Adipocyte (in vitro differentiated cells): ENCODE measurements at regions not wholly inside any gene's neighbourhood (a gene's known extent, or its start where the extent isn't known, plus 50 kb on each side); places are given as distances from the start of the nearest gene placed in this dataset.
"Not testable (repeated sequence)": the region's sequence is repeated elsewhere in the genome, so short reads cannot be mapped to it uniquely, and the experiment has no call there.

ENCODE experiments used
- DNase-seq: peaks from one replicate; pipeline ENCODE4 v3.0.0-alpha.2; 2015; ENCODE audit warnings: low read depth
- H3K27me3 ChIP-seq: replicated peaks from 2 replicates; pipeline ENCODE4 v1.7.0; 2013; ENCODE audit warnings: mild to moderate bottlenecking, low read length, moderate library complexity; ENCODE audit not compliant: control insufficient read depth, insufficient read depth
- H3K36me3 ChIP-seq: 2 replicates; pipeline ENCODE4 v1.7.0; 2013; ENCODE audit warnings: low read length, mild to moderate bottlenecking, moderate library complexity; ENCODE audit not compliant: control insufficient read depth, insufficient read depth, severe bottlenecking
- H3K4me1 ChIP-seq: 2 replicates; pipeline ENCODE4 v1.7.0; 2013; ENCODE audit warnings: mild to moderate bottlenecking, low read length, moderate library complexity; ENCODE audit not compliant: control insufficient read depth, insufficient read depth
- H3K4me3 ChIP-seq: 2 replicates; pipeline ENCODE4 v1.7.0; 2013; ENCODE audit warnings: mild to moderate bottlenecking, low read length, moderate library complexity
- H3K9ac ChIP-seq: 2 replicates; pipeline ENCODE4 v1.7.0; 2013; ENCODE audit warnings: mild to moderate bottlenecking, low read length, moderate library complexity
- H3K9me3 ChIP-seq: 2 replicates; pipeline ENCODE4 v1.7.0; 2013; ENCODE audit warnings: mild to moderate bottlenecking, low read length, moderate library complexity; ENCODE audit not compliant: control insufficient read depth

DNA sequence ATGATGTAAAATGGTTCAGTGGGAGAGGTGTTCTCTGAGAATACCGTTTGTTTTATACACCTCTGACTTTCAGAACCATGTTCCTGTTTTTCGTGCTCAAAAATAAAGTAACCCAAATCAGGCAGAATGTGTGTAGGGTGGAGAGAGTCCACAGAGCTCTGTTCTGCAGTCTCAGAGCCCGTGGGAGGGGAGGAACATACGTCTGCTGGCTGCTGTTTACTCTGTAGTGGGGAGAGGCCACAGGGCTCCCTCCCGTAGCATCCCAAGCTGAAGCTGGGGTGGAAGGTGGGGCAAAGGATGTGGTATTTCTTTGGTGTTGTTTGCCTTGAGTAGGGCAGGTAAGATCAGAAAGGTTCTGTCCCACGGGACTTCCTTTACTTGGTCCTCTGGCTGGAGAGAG is 348.5 kb downstream of the DNAH5 start:
- Histone ChIP-seq H3K9me3 (no peaks in the 10 kb centered on the region), H3K27me3 (no peaks in the 10 kb centered on the region), H3K36me3 (no peaks in the 10 kb centered on the region), H3K9ac (no peak overlapping the region), H3K4me3 (no peak overlapping the region), H3K4me1 (peaks cover 2% of the 10 kb centered on the region)
- DNase-seq = no peak

DNA sequence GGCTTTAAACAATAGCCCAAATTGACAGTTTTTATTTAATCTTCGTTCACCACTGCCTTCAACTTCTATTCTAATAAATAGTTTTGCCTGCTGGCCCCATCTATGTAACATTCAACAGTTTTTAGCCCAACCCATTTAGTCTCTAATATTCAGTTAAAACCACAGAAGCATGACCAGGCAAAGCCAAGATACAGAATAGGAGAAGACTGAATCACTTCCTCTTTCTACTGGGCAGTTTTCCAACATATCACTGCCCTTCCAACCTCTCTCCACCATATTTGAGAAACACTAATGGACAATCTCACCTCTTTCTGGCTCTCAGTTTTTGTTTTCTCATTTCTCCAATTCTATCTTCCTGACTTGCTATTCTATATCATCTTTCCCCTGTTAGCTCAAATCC is 352.9 kb downstream of the DNAH5 start:
- no peak for DNase-seq
- no peaks in the 10 kb centered on the region for H3K36me3 ChIP-seq
- H3K9ac ChIP-seq = no peak overlapping the region
- no peak overlapping the region for H3K4me3 ChIP-seq
- H3K9me3 ChIP-seq = no peaks in the 10 kb centered on the region
- H3K4me1 ChIP-seq = peaks cover 2% of the 10 kb centered on the region
- no peaks in the 10 kb centered on the region for H3K27me3 ChIP-seq

DNA sequence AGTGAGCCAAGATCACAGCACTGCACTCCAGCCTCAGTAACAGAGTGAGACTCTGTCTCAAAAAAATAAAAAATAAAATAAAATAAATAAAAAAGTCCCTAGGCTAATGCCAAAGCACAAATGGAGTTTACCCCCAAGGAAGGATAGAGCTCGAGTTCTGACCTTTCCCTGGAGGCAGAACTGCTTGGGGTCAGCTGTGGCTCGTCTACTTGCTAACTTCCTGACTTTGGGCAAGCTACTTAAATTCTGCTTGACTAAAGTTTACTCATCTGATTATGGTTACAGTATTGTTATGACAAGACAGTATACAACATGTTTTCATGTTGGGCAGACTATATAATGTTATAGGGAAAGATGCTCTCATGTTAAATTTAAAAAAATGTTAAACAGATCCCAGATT is 359.2 kb downstream of the DNAH5 start:
- no peak overlapping the region for H3K4me3 ChIP-seq
- H3K9ac ChIP-seq = no peak overlapping the region
- no peaks in the 10 kb centered on the region for H3K4me1 ChIP-seq
- no peak for DNase-seq
- H3K36me3 ChIP-seq = no peaks in the 10 kb centered on the region
- H3K27me3 ChIP-seq = no peaks in the 10 kb centered on the region
- H3K9me3 ChIP-seq = no peaks in the 10 kb centered on the region

DNA sequence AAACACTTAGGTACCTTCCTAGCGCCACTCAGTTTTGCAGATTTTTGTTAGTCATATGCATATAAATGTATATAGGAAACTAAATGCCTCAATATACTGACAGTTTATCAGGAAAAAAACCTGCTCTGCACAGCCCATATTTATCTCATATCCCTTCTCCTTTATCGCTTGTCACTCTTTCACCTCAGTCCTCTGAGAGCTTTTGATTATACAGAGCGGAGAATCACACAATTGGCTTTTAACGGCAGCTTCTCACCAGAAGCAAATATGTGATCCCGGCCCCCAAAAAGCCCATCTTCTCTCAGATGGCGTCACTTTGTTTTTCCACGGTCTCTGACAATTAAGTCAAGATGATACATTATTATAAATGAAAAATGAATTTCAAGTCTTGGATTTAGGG is 362.6 kb downstream of the DNAH5 start:
- no peaks in the 10 kb centered on the region for H3K9me3 ChIP-seq

GRCh38 chr5:13581132-13581531 is 363.4 kb downstream of the DNAH5 start:
- no peak overlapping the region for H3K4me3 ChIP-seq

More for the DNA sequence above, 362.6 kb downstream of the DNAH5 start:
- no peaks in the 10 kb centered on the region for H3K4me1 ChIP-seq
- H3K36me3 ChIP-seq = no peaks in the 10 kb centered on the region
- no peaks in the 10 kb centered on the region for H3K27me3 ChIP-seq
- H3K4me3 ChIP-seq = no peak overlapping the region
- H3K9ac ChIP-seq = no peak overlapping the region
- no peak for DNase-seq

GRCh38 chr5:13580058-13580457 is 364.4 kb downstream of the DNAH5 start:
- no peak for DNase-seq
- Histone ChIP-seq H3K36me3 (no peaks in the 10 kb centered on the region), H3K9ac (no peak overlapping the region), H3K9me3 (no peaks in the 10 kb centered on the region), H3K27me3 (no peaks in the 10 kb centered on the region), H3K4me1 (no peaks in the 10 kb centered on the region), H3K4me3 (no peak overlapping the region)

More at GRCh38 chr5:13581132-13581531, 363.4 kb downstream of the DNAH5 start:
- H3K4me1 ChIP-seq = no peaks in the 10 kb centered on the region
- H3K27me3 ChIP-seq = no peaks in the 10 kb centered on the region
- no peaks in the 10 kb centered on the region for H3K36me3 ChIP-seq
- H3K9me3 ChIP-seq = no peaks in the 10 kb centered on the region
- DNase-seq = no peak
- no peak overlapping the region for H3K9ac ChIP-seq

- not testable (repeated sequence) for H3K36me3 ChIP-seq, DNase-seq, H3K27me3 ChIP-seq, H3K9ac ChIP-seq, H3K4me1 ChIP-seq, H3K4me3 ChIP-seq, H3K9me3 ChIP-seq
Measured at GRCh38 chr5:13579091-13579490, 365.4 kb downstream of the DNAH5 start.

DNA sequence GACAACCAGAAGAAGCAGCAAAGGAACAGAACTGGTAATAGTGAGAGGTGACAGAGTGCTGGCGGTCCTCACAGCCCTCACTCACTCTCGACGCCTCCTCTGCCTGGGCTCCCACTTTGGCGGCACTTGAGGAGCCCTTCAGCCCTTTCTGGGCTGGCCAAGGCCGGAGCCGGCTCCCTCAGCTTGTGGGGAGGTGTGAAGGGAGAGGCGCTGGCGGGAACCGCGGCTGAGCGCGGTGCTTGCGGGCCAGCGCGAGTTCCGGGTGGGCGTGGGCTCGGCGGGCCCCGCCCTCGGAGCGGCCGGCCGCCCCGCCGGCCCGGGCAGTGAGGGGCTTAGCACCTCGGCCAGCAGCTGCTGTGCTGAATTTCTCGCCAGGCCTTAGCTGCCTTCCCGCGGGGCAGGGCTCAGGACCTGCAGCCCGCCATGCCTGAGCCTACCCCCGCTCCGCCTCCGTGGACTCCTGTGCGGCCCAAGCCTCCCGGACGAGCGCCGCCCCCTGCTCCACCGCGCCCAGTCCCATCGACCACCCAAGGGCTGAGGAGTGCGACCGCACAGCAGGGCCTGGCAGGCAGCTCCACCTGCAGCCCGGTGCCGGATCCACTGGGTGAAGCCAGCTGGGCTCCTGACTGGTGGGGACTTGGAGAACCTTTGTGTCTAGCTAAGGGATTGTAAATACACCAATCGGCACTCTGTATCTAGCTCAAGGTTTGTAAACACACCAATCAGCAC is 366.0 kb downstream of the DNAH5 start:
- not testable (repeated sequence) for DNase-seq, H3K9ac ChIP-seq, H3K9me3 ChIP-seq

GRCh38 chr5:13574574-13574973 is 369.9 kb downstream of the DNAH5 start:
- no peaks in the 10 kb centered on the region for H3K27me3 ChIP-seq
- no peak overlapping the region for H3K4me3 ChIP-seq
- H3K36me3 ChIP-seq = no peaks in the 10 kb centered on the region
- H3K4me1 ChIP-seq = no peaks in the 10 kb centered on the region
- no peak overlapping the region for H3K9ac ChIP-seq
- H3K9me3 ChIP-seq = no peaks in the 10 kb centered on the region
- no peak for DNase-seq

More for the DNA sequence above, 366.0 kb downstream of the DNAH5 start:
- H3K4me1 ChIP-seq, H3K27me3 ChIP-seq, H3K4me3 ChIP-seq, H3K36me3 ChIP-seq: not testable (repeated sequence)

DNA sequence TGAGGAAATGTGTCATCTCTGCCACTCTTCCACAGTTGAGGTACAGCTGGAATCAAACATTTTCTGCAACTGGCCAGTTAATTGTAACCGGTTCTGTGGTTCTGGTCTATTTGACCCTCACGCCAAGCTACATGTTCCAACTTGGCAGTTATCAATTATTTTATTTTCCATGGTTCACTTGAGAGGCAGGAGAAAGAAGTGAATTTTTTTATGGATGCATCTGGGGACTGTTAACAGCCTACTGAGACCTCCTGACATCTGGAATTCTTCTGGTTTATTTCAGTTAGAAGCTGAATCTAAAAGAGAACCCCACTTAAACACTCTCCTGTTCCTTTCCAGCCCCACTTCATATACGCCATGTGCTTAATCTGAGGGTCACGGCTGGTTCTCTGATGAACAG is 372.3 kb downstream of the DNAH5 start:
- Histone ChIP-seq H3K36me3 (no peaks in the 10 kb centered on the region), H3K9me3 (no peaks in the 10 kb centered on the region), H3K4me3 (no peak overlapping the region), H3K9ac (no peak overlapping the region), H3K27me3 (no peaks in the 10 kb centered on the region), H3K4me1 (peaks cover 11% of the 10 kb centered on the region)
- no peak for DNase-seq

DNA sequence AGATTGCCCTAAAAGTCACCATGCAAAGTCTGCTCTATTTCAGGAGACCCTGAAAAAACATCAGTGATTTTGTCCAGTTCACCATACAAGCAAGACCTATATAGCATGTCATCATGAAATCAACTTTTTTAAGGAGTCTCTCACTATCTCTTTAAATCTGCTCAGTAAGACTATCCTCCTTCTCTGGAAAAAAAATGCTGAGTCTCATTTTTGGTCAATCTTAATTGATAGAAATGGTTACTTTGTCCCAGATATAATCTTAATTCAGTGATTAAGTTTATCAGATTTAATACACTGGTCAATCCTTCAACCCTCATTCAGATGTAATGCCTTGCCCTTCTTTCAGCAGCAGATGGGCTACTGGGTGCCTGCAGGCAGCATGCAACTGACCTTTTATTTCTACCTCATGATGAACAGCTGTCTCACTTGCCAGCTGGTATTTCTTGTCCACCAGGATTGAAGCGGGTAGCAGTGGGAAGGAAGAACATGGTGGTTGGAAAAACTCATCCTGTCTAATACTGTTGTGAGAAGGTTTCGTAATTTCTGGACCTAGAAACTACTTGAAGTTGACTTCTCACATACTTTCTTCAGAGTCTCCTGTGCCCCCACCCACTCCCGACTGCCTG is 375.3 kb downstream of the DNAH5 start:
- Histone ChIP-seq H3K4me1 (peaks cover 19% of the 10 kb centered on the region), H3K27me3 (no peaks in the 10 kb centered on the region), H3K4me3 (no peak overlapping the region), H3K36me3 (no peaks in the 10 kb centered on the region), H3K9ac (no peak overlapping the region), H3K9me3 (no peaks in the 10 kb centered on the region)
- no peak for DNase-seq
